Neuronal stem cell (in vitro differentiated cells): ENCODE measurements at regions not wholly inside any gene's neighbourhood (a gene's known extent, or its start where the extent isn't known, plus 50 kb on each side); places are given as distances from the start of the nearest gene placed in this dataset.
"Not testable (repeated sequence)": the region's sequence is repeated elsewhere in the genome, so short reads cannot be mapped to it uniquely, and the experiment has no call there.

Source experiments
- DNase-seq: peaks from one replicate; pipeline ENCODE4 v3.0.0-alpha.2; 2013; ENCODE audit warnings: low spot score
- H2AFZ ChIP-seq: one replicate; pipeline ENCODE4 v1.6.1; 2013; ENCODE audit warnings: mild to moderate bottlenecking, low read length, inconsistent platforms
- H2AK5ac ChIP-seq: 2 replicates; pipeline ENCODE4 v1.6.1; 2013; ENCODE audit warnings: low read depth, mild to moderate bottlenecking, inconsistent platforms, low read length, moderate library complexity, mixed read lengths
- H2BK120ac ChIP-seq: 2 replicates; pipeline ENCODE4 v1.6.1; 2013; ENCODE audit warnings: low read depth, mild to moderate bottlenecking, inconsistent platforms, low read length, moderate library complexity, mixed read lengths
- H2BK12ac ChIP-seq: one replicate; pipeline ENCODE4 v1.6.1; 2013; ENCODE audit warnings: low read length, inconsistent platforms
- H2BK15ac ChIP-seq: 2 replicates; pipeline ENCODE4 v1.6.1; 2013; ENCODE audit warnings: mild to moderate bottlenecking, low read length, inconsistent platforms, mixed read lengths
- H2BK5ac ChIP-seq: one replicate; pipeline ENCODE4 v1.6.1; 2013; ENCODE audit warnings: inconsistent platforms, mild to moderate bottlenecking, low read length, moderate library complexity
- H3K14ac ChIP-seq: one replicate; pipeline ENCODE4 v1.6.1; 2013; ENCODE audit warnings: low read length, inconsistent platforms
- H3K18ac ChIP-seq: 2 replicates; pipeline ENCODE4 v1.6.1; 2013; ENCODE audit warnings: low read length, inconsistent platforms
- H3K23ac ChIP-seq: 2 replicates; pipeline ENCODE4 v1.6.1; 2013; ENCODE audit warnings: low read depth, mild to moderate bottlenecking, mixed read lengths, low read length, inconsistent platforms; ENCODE audit not compliant: poor library complexity
- H3K27ac ChIP-seq: replicated peaks from 3 replicates; pipeline ENCODE4 v1.5.1; 2013; ENCODE audit warnings: low read length, inconsistent platforms
- H3K27me3 ChIP-seq, 3 experiments: 2 replicates each; pipeline ENCODE4 v1.6.1; 2013; ENCODE audit warnings: low read length in 3 of 3, mild to moderate bottlenecking in 2 of 3, inconsistent platforms in 1 of 3, low read depth in 1 of 3, mixed read lengths in 1 of 3, moderate library complexity in 1 of 3; ENCODE audit not compliant: control insufficient read depth in 3 of 3, insufficient read depth in 3 of 3
- H3K36me3 ChIP-seq, 2 donors: replicated peaks in 1 of 2; 2 replicates each; pipeline ENCODE4 v1.6.1; 2013; ENCODE audit warnings: low read length in 2 of 2; ENCODE audit not compliant: control insufficient read depth in 2 of 2, insufficient read depth in 2 of 2
- H3K4ac ChIP-seq: 2 replicates; pipeline ENCODE4 v1.6.1; 2013; ENCODE audit warnings: inconsistent platforms, mild to moderate bottlenecking, low read length, moderate library complexity
- H3K4me1 ChIP-seq, 2 donors: 1 replicate in 1 of 2; 2 replicates in 1 of 2; pipeline ENCODE4 v1.6.1; 2013; ENCODE audit warnings: low read length in 2 of 2, low read depth in 1 of 2; ENCODE audit not compliant: control insufficient read depth in 2 of 2, insufficient read depth in 1 of 2
- H3K4me2 ChIP-seq: one replicate; pipeline ENCODE4 v1.6.1; 2013; ENCODE audit warnings: mild to moderate bottlenecking, low read length, inconsistent platforms; ENCODE audit not compliant: insufficient read depth, poor library complexity, severe bottlenecking
- H3K4me3 ChIP-seq, 2 donors: 2 replicates each; pipeline ENCODE4 v1.5.1; 2013; ENCODE audit warnings: low read length in 2 of 2, mild to moderate bottlenecking in 2 of 2, inconsistent platforms in 1 of 2, moderate library complexity in 1 of 2
- H3K79me1 ChIP-seq: one replicate; pipeline ENCODE4 v1.6.1; 2013; ENCODE audit warnings: low read depth, mild to moderate bottlenecking, inconsistent platforms, low read length, moderate library complexity
- H3K9ac ChIP-seq: one replicate; pipeline ENCODE4 v1.6.1; 2013; ENCODE audit warnings: mild to moderate bottlenecking, low read depth, low read length, inconsistent platforms; ENCODE audit not compliant: poor library complexity
- H3K9me3 ChIP-seq, 2 donors: replicated peaks in 1 of 2; 2 replicates each; pipeline versions ENCODE3 to v1.6.1; 2013; ENCODE audit warnings: low read length in 2 of 2, mild to moderate bottlenecking in 2 of 2, inconsistent platforms in 1 of 2, low read depth in 1 of 2, mixed read lengths in 1 of 2, moderate library complexity in 1 of 2; ENCODE audit not compliant: control insufficient read depth in 2 of 2, insufficient read depth in 1 of 2
- H4K8ac ChIP-seq: one replicate; pipeline ENCODE4 v1.6.1; 2013; ENCODE audit warnings: low read depth, mild to moderate bottlenecking, inconsistent platforms, low read length, moderate library complexity
- H4K91ac ChIP-seq: one replicate; pipeline ENCODE4 v1.6.1; 2013; ENCODE audit warnings: low read length, low read depth, mild to moderate bottlenecking, inconsistent platforms; ENCODE audit not compliant: poor library complexity
- WGBS, 2 donors: extraction: QIAGEN DNeasy Blood & Tissue Kit; methylation state at CpG; one replicate each; pipeline ENCODE4 v1.1.7; 2013; ENCODE audit warnings: missing lambda C conversion rate in 2 of 2, mixed read lengths in 1 of 2; ENCODE audit not compliant: insufficient read length in 2 of 2, insufficient replicate concordance in 1 of 2; ENCODE audit errors: extremely low coverage in 2 of 2; 5-methylcytosine and 5-hydroxymethylcytosine counted together

GRCh38 chr11:57056735-57057134, 68.0 kb downstream of the OR5AK2 start:
- Histone ChIP-seq H2BK12ac (no peak overlapping the region), H3K4me2 (no peak overlapping the region), H3K27me3 (no peaks in the 10 kb centered on the region), H2AK5ac (no peak overlapping the region), H2BK120ac (no peak overlapping the region), H4K91ac (no peak overlapping the region), H3K4ac (no peak overlapping the region), H3K23ac (no peak overlapping the region), H3K4me1 (no peaks in the 10 kb centered on the region), H3K79me1 (no peaks in the 10 kb centered on the region), H3K36me3 (no peaks in the 10 kb centered on the region), H4K8ac (no peak overlapping the region), H2AFZ (no peak overlapping the region), H3K18ac (no peak overlapping the region), H3K9me3 (peaks cover 0 to 6% of the 10 kb centered on the region in 2 donors), H3K4me3 (no peak overlapping the region), H3K27ac (no peak overlapping the region), H3K9ac (no peak overlapping the region), H3K14ac (no peak overlapping the region), H2BK15ac (no peak overlapping the region), H2BK5ac (no peak overlapping the region)
- no CpG with 5 or more reads among the region's 3 CpGs for WGBS, 2 donors
- no peak for DNase-seq

DNA sequence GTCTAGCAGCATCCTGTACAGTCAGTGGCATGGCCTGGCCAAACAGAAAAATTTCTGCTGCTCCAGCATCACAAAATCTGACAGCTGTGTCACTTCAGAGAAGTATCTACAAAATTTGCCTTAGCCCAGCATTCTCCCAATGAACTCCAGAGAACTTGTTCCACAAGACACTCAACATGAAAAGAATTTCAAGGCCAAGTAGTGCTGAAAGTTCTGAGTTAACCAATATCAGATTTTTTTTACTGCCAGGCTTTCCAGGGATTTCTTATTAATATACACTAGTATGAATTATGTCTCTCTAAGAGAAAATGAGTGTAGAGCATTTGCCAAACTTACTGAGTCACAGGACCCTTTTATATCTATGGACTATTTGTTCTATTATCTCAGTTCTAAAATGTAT, 68.8 kb downstream of the OR5AK2 start:
- H2BK15ac ChIP-seq = no peak overlapping the region
- peaks cover 0 to 9% of the 10 kb centered on the region in 2 donors for H3K9me3 ChIP-seq
- H2AFZ ChIP-seq = no peak overlapping the region
- no peaks in the 10 kb centered on the region for H3K36me3 ChIP-seq
- no peak overlapping the region for H3K27ac ChIP-seq
- H3K18ac ChIP-seq = no peak overlapping the region
- H4K91ac ChIP-seq = no peak overlapping the region
- no peak for DNase-seq
- H2BK12ac ChIP-seq = no peak overlapping the region
- no peaks in the 10 kb centered on the region for H3K27me3 ChIP-seq
- no peak overlapping the region for H3K14ac ChIP-seq
- no peaks in the 10 kb centered on the region for H3K4me1 ChIP-seq
- no peaks in the 10 kb centered on the region for H3K79me1 ChIP-seq
- no peak overlapping the region for H3K4me2 ChIP-seq
- H3K4me3 ChIP-seq = no peak overlapping the region
- H3K9ac ChIP-seq = no peak overlapping the region
- no peak overlapping the region for H2BK5ac ChIP-seq
- no peak overlapping the region for H3K4ac ChIP-seq
- H3K23ac ChIP-seq = no peak overlapping the region
- H4K8ac ChIP-seq = no peak overlapping the region
- H2BK120ac ChIP-seq = no peak overlapping the region
- no peak overlapping the region for H2AK5ac ChIP-seq

GRCh38 chr11:57062957-57063356, 74.2 kb downstream of the OR5AK2 start:
- not testable (repeated sequence) for H3K79me1 ChIP-seq, H3K18ac ChIP-seq, H4K8ac ChIP-seq, H3K4me1 ChIP-seq, H2BK5ac ChIP-seq, H3K27ac ChIP-seq, H3K14ac ChIP-seq, H3K4ac ChIP-seq, H2BK15ac ChIP-seq, H3K4me3 ChIP-seq, DNase-seq, H2AK5ac ChIP-seq, H3K27me3 ChIP-seq, H4K91ac ChIP-seq, H3K36me3 ChIP-seq, H2BK12ac ChIP-seq, H3K4me2 ChIP-seq, H3K9ac ChIP-seq, H2BK120ac ChIP-seq, H3K23ac ChIP-seq, H2AFZ ChIP-seq
- peaks cover 1 to 11% of the 10 kb centered on the region in 2 donors for H3K9me3 ChIP-seq
- no CpG with 5 or more reads among the region's 7 CpGs for WGBS, 2 donors

GRCh38 chr11:57069942-57070341, 81.2 kb downstream of the OR5AK2 start:
- Histone ChIP-seq H3K9ac (no peak overlapping the region), H4K91ac (no peak overlapping the region), H3K4ac (no peak overlapping the region), H3K9me3 (no peaks in the 10 kb centered on the region), H3K27ac (no peak overlapping the region), H3K36me3 (no peaks in the 10 kb centered on the region), H2AK5ac (no peak overlapping the region), H3K27me3 (no peaks in the 10 kb centered on the region), H4K8ac (no peak overlapping the region), H3K4me2 (no peak overlapping the region), H3K4me1 (peaks cover 0 to 2% of the 10 kb centered on the region in 2 donors), H2BK120ac (no peak overlapping the region), H3K79me1 (no peaks in the 10 kb centered on the region), H2AFZ (peak overlapping the region; percentile 35), H3K18ac (no peak overlapping the region), H3K14ac (no peak overlapping the region), H2BK5ac (no peak overlapping the region), H3K4me3 (no peak overlapping the region), H2BK15ac (no peak overlapping the region), H3K23ac (no peak overlapping the region), H2BK12ac (no peak overlapping the region)
- no CpG with 5 or more reads among the region's 1 CpG for WGBS, 2 donors
- DNase-seq = no peak
